Stimulated activated CD4-positive, alpha-beta T cell treated with anti-CD3 and anti-CD28 coated beads, TNF-alpha, amount 100 ng/mL, for 24 hours (primary cell): ENCODE measurements at regions not wholly inside any gene's neighbourhood (a gene's known extent, or its start where the extent isn't known, plus 50 kb on each side); places are given as distances from the start of the nearest gene placed in this dataset.
"Not testable (repeated sequence)": the region's sequence is repeated elsewhere in the genome, so short reads cannot be mapped to it uniquely, and the experiment has no call there.

Source experiments
- DNase-seq, 3 experiments: peaks; one replicate each; pipeline ENCODE4 v3.0.0-alpha.2; 2020; ENCODE audit warnings: low read depth in 3 of 3

- no peak for DNase-seq
Measured at GRCh38 chr16:13628156-13628555, 291.8 kb upstream of the ERCC4 start.

- no peak for DNase-seq
Measured at GRCh38 chr16:13629704-13630103, 290.2 kb upstream of the ERCC4 start.

- no peak for DNase-seq
Measured at GRCh38 chr16:13630374-13630773, 289.6 kb upstream of the ERCC4 start.

DNA sequence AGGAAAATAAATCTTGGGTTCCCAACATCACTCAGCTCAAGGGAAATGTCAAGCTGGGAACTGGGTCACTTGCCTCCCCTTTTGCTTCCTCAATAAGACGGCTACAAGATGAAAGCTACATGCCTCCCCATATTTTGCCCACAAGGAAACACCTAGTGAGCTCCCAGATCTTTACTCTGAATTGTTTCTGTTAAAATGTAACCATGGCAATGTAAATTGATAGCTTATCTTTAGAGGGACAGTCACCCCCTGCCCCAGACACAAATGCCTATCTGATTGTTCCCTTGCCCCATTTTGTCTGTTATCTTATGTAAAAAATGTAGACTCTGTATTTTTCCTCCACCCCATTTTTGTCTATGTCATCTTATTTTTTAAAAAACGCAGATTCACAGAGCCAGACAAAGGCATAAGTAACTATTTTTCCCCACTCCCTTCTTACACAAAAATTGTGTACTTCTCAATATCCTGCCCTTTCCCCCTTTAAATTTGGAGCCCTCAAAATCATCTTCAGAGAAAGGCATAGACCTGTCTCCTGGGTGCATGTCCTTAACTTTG is 288.7 kb upstream of the ERCC4 start:
- DNase-seq: no peak

- no peak for DNase-seq
Measured at GRCh38 chr16:13631916-13632315, 288.0 kb upstream of the ERCC4 start.

DNA sequence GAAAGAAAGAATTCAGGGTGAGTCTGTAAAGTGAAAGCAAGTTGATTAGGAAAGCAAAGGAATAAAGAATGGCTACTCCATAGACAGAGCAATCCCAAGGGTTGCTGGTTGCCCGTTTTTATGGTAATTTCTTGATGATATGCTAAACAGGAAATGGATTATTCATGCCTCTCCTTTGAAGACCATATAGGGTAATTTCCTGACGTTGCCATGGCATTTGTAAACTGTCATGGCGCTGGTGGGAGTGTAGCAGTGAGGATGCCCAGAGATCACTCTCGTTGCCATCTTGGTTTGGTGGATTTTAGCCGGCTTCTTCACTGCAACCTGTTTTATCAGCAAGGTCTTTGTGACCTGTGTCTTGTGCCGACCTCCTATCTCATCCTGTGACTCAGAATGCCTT is 287.4 kb upstream of the ERCC4 start:
- DNase-seq: not testable (repeated sequence)

DNA sequence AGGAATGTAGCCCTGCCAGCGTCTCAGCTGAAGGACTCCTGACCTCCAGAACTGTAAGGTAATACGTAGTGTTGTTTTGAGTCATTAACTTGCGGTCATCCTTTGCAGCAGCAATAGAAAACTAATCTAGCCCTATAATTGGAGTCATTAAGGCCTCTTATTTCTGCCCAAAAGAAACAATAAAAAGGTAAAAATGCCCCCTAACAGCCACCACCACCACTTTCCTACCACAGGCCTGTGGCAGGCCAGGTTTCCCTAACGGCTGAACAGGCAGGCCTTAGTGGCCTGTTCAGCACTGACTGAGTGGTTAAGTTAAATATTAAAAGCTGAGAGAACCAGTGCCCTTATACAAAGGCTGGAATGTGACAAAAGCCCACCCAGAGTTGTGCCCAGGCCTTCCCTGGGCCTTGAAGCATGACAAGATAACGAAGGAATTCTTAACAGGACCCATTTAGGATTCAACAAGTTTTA is 286.5 kb upstream of the ERCC4 start:
- no peak for DNase-seq

GRCh38 chr16:13634253-13634652 is 285.7 kb upstream of the ERCC4 start:
- no peak for DNase-seq

DNA sequence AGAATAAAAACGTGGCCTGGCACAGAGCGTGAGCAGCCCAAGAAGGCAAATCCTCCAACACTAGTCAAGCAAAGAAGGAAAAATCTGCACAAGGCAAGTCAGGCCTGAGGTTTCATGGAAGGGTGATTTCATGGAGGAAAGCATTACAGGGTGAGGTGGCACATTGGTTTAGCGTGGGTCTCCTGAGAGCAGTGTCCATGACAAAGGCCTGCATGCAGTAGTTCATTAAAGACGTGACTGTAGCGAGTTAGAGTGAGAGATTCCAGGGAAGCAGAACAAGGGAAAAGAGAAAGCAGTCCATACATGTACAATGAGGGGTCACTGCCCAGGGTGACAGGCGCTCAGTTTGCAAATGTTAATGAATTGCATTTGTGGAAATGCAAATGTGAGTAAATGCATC is 285.0 kb upstream of the ERCC4 start:
- DNase-seq: no peak

DNA sequence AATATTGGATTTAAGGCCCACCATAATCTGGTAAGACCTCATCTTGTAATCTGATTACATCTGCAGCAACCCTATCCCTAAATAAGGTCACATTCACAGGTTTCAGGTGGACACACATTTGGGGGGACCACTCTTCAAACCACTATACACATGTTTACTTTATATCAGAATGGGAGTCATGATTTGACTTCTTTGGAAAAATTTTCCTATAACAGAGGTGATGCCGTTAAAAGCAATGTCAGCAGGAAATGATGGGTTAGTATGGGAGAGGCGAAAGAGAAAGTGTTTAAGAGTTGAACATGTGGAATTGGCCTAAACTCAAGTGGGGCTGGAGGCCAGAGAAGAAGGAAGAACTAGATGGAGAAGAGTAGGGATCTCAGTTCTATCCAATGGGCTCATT is 281.7 kb upstream of the ERCC4 start:
- no peak for DNase-seq

DNA sequence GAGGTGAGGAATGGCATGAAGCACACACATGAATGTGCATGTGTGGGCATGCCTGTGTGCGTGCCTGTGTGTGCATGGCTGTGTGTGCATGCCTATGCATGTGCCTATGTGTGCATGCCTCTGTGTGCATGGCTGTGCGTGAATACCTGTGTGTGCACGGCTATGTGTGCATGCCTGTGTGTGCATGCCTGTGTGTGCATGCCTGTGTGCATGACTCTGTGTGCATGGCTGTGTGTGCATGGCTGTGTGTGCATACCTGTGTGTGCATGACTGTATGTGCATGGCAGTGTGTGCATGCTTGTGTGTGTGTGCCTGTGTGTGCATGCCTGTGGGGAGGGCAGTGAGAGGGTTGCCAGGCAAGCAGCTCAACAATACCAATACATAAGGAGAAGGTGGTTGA is 276.5 kb upstream of the ERCC4 start:
- DNase-seq: no peak

DNA sequence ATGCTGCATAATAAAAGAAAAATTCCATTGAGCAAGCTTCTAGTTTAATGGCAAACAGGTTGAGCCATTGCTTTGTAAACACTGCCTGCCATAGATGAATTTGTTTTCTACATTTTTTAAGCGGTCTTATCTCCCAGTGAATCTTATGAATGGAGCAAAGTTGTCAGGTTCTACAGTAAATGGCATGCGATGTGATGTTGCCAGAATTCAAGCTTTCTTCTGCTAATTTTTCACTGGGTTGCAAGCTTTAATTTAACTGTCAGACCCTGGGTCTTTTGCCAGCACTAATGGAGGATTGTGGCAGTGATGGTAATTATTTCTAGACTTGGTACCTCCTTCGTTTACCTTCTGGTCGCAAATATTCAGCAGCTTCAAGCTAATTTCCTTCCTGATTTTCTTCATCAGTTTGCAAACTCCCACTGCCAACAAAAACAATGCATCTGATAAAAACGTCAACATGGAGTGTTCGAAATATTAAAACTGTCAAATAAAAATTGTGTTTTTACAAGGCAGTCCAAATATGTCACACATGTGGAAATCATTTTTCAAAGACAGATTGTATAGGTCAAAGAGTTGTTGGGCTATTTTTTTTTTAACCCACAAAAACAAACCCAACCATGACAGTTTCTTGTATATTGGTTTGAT is 274.2 kb upstream of the ERCC4 start:
- DNase-seq: no peak

DNA sequence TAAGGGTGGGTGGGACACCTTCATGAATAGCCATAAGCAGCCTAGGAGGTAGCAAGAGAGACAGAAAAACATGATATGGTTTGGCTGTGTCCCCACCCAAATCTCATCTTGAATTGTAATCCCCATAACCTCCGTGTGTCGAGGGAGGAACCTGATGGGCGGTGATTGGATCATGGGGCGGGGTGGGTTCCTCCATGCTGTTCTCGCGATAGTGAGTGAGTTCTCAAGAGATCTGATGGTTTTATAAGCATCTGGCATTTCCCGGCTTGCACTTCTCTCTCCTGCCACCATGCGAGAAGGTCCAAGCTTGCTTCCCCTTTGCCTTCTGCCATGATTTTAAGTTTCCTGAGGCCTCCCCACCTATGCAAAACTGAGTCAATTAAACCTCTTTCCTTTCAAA is 259.1 kb upstream of the ERCC4 start:
- DNase-seq: no peak

- DNase-seq: no peak
Measured at GRCh38 chr16:13665876-13666275, 254.1 kb upstream of the ERCC4 start.

DNA sequence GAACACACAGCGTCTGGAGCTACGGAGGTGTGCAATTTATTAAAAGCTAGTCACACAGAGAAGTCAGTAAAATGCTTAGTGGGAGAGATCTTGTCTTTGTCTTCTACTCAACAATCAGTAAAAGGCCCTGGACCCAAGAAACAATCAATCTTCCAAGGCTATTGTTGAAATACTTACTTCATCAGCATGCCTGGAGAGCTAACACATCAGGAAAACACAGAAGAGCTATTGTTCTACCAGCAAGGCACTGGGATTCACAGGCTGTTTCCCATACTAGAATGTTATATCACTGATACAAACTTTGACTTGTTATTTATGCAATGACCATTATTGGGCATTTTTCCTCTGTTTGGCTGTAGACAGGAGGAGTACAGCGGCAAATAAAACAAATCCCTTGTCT is 247.8 kb upstream of the ERCC4 start:
- no peak for DNase-seq

- no peak for DNase-seq
Measured at GRCh38 chr16:13680021-13680889, 239.7 kb upstream of the ERCC4 start.

GRCh38 chr16:13684819-13685563 is 235.0 kb upstream of the ERCC4 start:
- DNase-seq: no peak

- no peak for DNase-seq
Measured at GRCh38 chr16:13696017-13696416, 223.9 kb upstream of the ERCC4 start.

DNA sequence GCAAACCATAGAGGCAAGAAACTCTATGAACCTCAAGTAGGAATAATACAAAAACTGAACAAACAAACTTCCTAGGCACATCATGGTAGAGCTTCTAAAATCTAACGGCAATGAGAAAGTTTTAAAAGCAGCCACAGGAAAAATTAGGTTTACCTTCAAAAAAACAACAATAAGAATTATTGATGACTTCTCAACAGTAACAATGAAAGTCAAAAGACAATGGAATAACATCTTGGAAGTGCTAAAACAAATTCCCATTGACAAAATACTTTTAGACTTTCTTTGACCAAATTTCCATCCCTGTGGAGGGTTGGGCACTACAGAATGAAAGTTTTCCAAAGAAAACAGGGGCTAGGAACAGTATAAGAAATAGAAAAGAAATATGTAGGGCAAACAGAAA is 222.9 kb upstream of the ERCC4 start:
- no peak for DNase-seq

GRCh38 chr16:13697568-13697967 is 222.4 kb upstream of the ERCC4 start:
- no peak for DNase-seq

- DNase-seq: no peak
Measured at GRCh38 chr16:13702614-13703013, 217.3 kb upstream of the ERCC4 start.
